Endothelial cell of umbilical vein (primary cell): ENCODE measurements at regions not wholly inside any gene's neighbourhood (a gene's known extent, or its start where the extent isn't known, plus 50 kb on each side); places are given as distances from the start of the nearest gene placed in this dataset.

ENCODE experiments used
- BruUV-seq: library from RNA; stranded (reverse); fragments of 400-500 nt; replicated peaks from 2 replicates; lab custom pipeline; 2021; lab: Mats Ljungman, UMichigan
- CTCF ChIA-PET: fragments of 300-600, 350-600 bp; sonication (Branson Sonifier 250); formaldehyde crosslinking; loops from one replicate; lab custom pipeline; 2021; ENCODE audit warnings: antibody characterized with exemption, inconsistent platforms; lab: Charles Lee
- POLR2A ChIA-PET: fragments of 300-600, 350-600 bp; sonication (Branson Sonifier 250); formaldehyde crosslinking; loops from one replicate; lab custom pipeline; 2021; ENCODE audit warnings: antibody characterized with exemption, inconsistent platforms; lab: Charles Lee
- DNase-seq: peaks from one replicate; pipeline ENCODE4 v3.0.0-alpha.2; 2011; ENCODE audit warnings: low read depth, low spot score
- FAIRE-seq: peaks from 2 replicates; lab custom pipeline; 2011; peaks lifted over from hg19 to GRCh38; lab: Jason Lieb, UNC
- H2AFZ ChIP-seq: 2 replicates; pipeline ENCODE4 v1.6.0; 2012; ENCODE audit warnings: low read depth, low read length, control low read depth, inconsistent platforms
- H3K27ac ChIP-seq: 2 replicates; pipeline ENCODE4 v1.5.1; 2011; ENCODE audit warnings: low read depth, mild to moderate bottlenecking, control low read depth, low read length, moderate library complexity; ENCODE audit not compliant: insufficient read depth
- H3K27me3 ChIP-seq, 2 experiments: 2 replicates each; pipeline versions ENCODE4 v1.6.0 to v1.6.1; 2011; ENCODE audit warnings: low read length in 2 of 2, mixed read lengths in 1 of 2; ENCODE audit not compliant: control insufficient read depth in 2 of 2, insufficient read depth in 2 of 2
- H3K36me3 ChIP-seq, 2 experiments: 2 replicates in 1 of 2; 3 replicates in 1 of 2; pipeline ENCODE4 v1.5.1; 2011; ENCODE audit warnings: low read length in 2 of 2, mild to moderate bottlenecking in 1 of 2, moderate library complexity in 1 of 2; ENCODE audit not compliant: control insufficient read depth in 2 of 2, insufficient read depth in 2 of 2; ENCODE audit errors: extremely low read depth in 1 of 2
- H3K4me1 ChIP-seq: 3 replicates; pipeline ENCODE4 v1.5.1; 2011; ENCODE audit warnings: mild to moderate bottlenecking, low read length; ENCODE audit not compliant: control insufficient read depth, insufficient read depth; ENCODE audit errors: extremely low read depth
- H3K4me2 ChIP-seq: 2 replicates; pipeline ENCODE4 v1.6.1; 2011; ENCODE audit warnings: low read length, control low read depth, mixed read lengths; ENCODE audit not compliant: insufficient read depth
- H3K4me3 ChIP-seq, 3 experiments: fragments of 200-600 bp in 1 of 3; sonication (generic), shearing (Covaris generic) in 1 of 3; replicated peaks in 1 of 3; 2 replicates each; pipeline ENCODE4 v1.5.1; 2011 to 2016; ENCODE audit warnings: control low read depth in 3 of 3, low read length in 3 of 3, mild to moderate bottlenecking in 2 of 3, inconsistent platforms in 1 of 3, low read depth in 1 of 3, moderate library complexity in 1 of 3; ENCODE audit not compliant: insufficient read depth in 1 of 3
- H3K79me2 ChIP-seq: 2 replicates; pipeline ENCODE4 v1.6.0; 2012; ENCODE audit warnings: low read length, inconsistent platforms; ENCODE audit not compliant: control insufficient read depth, insufficient read depth
- H3K9ac ChIP-seq: replicated peaks from 2 replicates; pipeline ENCODE3; 2011; ENCODE audit warnings: low read length, control low read depth; ENCODE audit not compliant: insufficient read depth; ENCODE audit errors: extremely low read depth
- H3K9me1 ChIP-seq: replicated peaks from 3 replicates; pipeline ENCODE4 v1.6.0; 2011; ENCODE audit warnings: mild to moderate bottlenecking, low read length; ENCODE audit not compliant: control insufficient read depth, insufficient read depth; ENCODE audit errors: extremely low read depth
- H3K9me3 ChIP-seq: replicated peaks from 2 replicates; pipeline ENCODE4 v1.5.1; 2012; ENCODE audit warnings: low read length, inconsistent platforms; ENCODE audit not compliant: control insufficient read depth, insufficient read depth
- H4K20me1 ChIP-seq: replicated peaks from 2 replicates; pipeline ENCODE3; 2011; ENCODE audit warnings: mild to moderate bottlenecking, low read length; ENCODE audit not compliant: control insufficient read depth, insufficient read depth; ENCODE audit errors: extremely low read depth
- CTCF ChIP-seq, 2 donors: IDR thresholded peaks; 1 replicate in 1 of 2; 2 replicates in 1 of 2; pipeline ENCODE4 v1.5.1; 2011; ENCODE audit warnings: low read length in 2 of 2, mild to moderate bottlenecking in 2 of 2, moderate library complexity in 2 of 2, control low read depth in 1 of 2, inconsistent platforms in 1 of 2, low read depth in 1 of 2; ENCODE audit not compliant: insufficient read depth in 1 of 2; ENCODE audit errors: extremely low read depth in 1 of 2
- EZH2 ChIP-seq: IDR thresholded peaks from 2 replicates; pipeline ENCODE4 v1.6.1; 2012; ENCODE audit warnings: borderline replicate concordance, low read depth, mild to moderate bottlenecking, moderate library complexity, low read length, inconsistent platforms; ENCODE audit not compliant: severe bottlenecking
- FOS ChIP-seq: IDR thresholded peaks from 2 replicates; pipeline ENCODE4 v1.6.1; 2011; ENCODE audit warnings: mild to moderate bottlenecking, low read length, moderate library complexity, borderline replicate concordance; ENCODE audit not compliant: insufficient read depth
- GATA2 ChIP-seq: IDR thresholded peaks from 2 replicates; pipeline ENCODE4 v1.7.0; 2011; ENCODE audit warnings: low read depth, mild to moderate bottlenecking, moderate library complexity, mixed read lengths, low read length; ENCODE audit not compliant: insufficient read length, insufficient read depth
- JUN ChIP-seq: IDR thresholded peaks from 2 replicates; pipeline ENCODE4 v1.6.1; 2011; ENCODE audit warnings: borderline replicate concordance, low read depth; ENCODE audit not compliant: insufficient read length, insufficient read depth
- MYC ChIP-seq: IDR thresholded peaks from one replicate; pipeline ENCODE4 v1.6.1; 2011; ENCODE audit warnings: mild to moderate bottlenecking, low read depth, low read length
- POLR2A ChIP-seq: IDR thresholded peaks from 2 replicates; pipeline ENCODE4 v1.6.1; 2012; ENCODE audit warnings: low read depth, mild to moderate bottlenecking, control low read depth, low read length
- POLR2AphosphoS5 ChIP-seq: IDR thresholded peaks from 2 replicates; pipeline ENCODE4 v1.6.1; 2012; ENCODE audit warnings: low read depth, mild to moderate bottlenecking, control low read depth, low read length, moderate library complexity; ENCODE audit not compliant: insufficient read depth
- dilution Hi-C: fragments of 300-500 bp; cut with MboI; formaldehyde crosslinking; loops from one replicate; pipeline ENCODE4 v1.15.0; 2019; ENCODE audit warnings: low sequenced_read_pairs; ENCODE audit not compliant: extremely low pct_ligation_motif_present
- intact Hi-C: fragments of 100-400 bp; cut with micrococcal nuclease; formaldehyde crosslinking; loops from one replicate; pipeline ENCODE4 v1.10.0; 2022
- TF ChIP-seq, protein P1 (sequence below): IDR thresholded peaks from 2 replicates; pipeline ENCODE4 v1.6.1; 2011; ENCODE audit not compliant: insufficient read depth, insufficient read length

DNA sequence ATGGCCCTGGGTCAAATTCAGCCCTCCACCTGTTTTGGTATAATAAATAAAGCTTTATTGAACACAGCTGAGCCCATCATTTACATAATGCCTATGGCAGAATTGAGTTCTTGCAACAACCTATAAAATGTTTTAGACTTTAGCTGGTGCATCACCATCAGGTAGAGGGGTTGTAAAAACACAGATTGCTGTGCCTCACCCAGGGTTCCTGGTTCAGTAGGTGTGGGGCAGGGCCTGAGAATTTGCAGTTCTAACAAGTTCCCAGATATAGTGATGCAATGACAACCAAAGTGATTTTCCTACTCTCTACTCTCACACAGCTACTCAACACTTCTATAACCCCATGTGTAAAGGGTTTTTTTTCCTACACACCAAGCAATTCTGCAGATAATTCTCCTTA, 120.0 kb upstream of the EGFL6 start:
- no TSS peak for BruUV-seq
- H3K9me3 ChIP-seq = no peaks in the 10 kb centered on the region
- H3K79me2 ChIP-seq = no peaks in the 10 kb centered on the region
- no peaks in the 10 kb centered on the region for H4K20me1 ChIP-seq
- intact Hi-C loops (no loop called here), dilution Hi-C loops (no loop called here)
- H3K36me3 ChIP-seq = no peaks in the 10 kb centered on the region
- no peak overlapping the region for H3K27ac ChIP-seq
- H3K9me1 ChIP-seq = no peaks in the 10 kb centered on the region
- no peak for TF ChIP-seq POLR2A
- no peak for TF ChIP-seq POLR2AphosphoS5
- no peak for TF ChIP-seq MYC
- TF ChIP-seq GATA2 = no peak
- TF ChIP-seq, protein P1, sequence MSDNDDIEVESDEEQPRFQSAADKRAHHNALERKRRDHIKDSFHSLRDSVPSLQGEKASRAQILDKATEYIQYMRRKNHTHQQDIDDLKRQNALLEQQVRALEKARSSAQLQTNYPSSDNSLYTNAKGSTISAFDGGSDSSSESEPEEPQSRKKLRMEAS = no peak
- TF ChIP-seq FOS = no peak
- TF ChIP-seq CTCF (IDR thresholded peaks at IDR 0.05; ENCODE audit: extremely low read depth in 1 of 2, insufficient read depth in 1 of 2, low read depth in 1 of 2, low read length in 2 of 2) = no peak
- no peak for TF ChIP-seq EZH2
- TF ChIP-seq JUN = no peak
- H2AFZ ChIP-seq = no peak overlapping the region
- no peak overlapping the region for H3K9ac ChIP-seq
- no peaks in the 10 kb centered on the region for H3K27me3 ChIP-seq
- no peak overlapping the region for H3K4me2 ChIP-seq
- POLR2A ChIA-PET = no interaction called here
- no peak overlapping the region for H3K4me3 ChIP-seq
- CTCF ChIA-PET = interaction anchor here (1.3 kb wide), 1 partner anchor 8 kb away, joined by 3 read pairs; no protein-coding TSS in a partner anchor
- DNase-seq (no peak), FAIRE-seq (peak; percentile 75)
- H3K4me1 ChIP-seq = no peaks in the 10 kb centered on the region
